SK-N-SH (cell line): ENCODE measurements at regions not wholly inside any gene's neighbourhood (a gene's known extent, or its start where the extent isn't known, plus 50 kb on each side); places are given as distances from the start of the nearest gene placed in this dataset.

Source experiments
- CTCF ChIA-PET: fragments of 300-600, 350-600 bp; formaldehyde crosslinking; extraction: SDS; loops from one replicate; lab custom pipeline; 2021; lab: Yijun Ruan, JAX
- POLR2A ChIA-PET: fragments of 350-600 bp; sonication (Branson Sonifier 250); formaldehyde crosslinking; extraction: SDS; loops from one replicate; lab custom pipeline; 2020; ENCODE audit warnings: antibody characterized with exemption, inconsistent platforms; lab: Yijun Ruan, JAX
- DNase-seq: peaks from one replicate; pipeline ENCODE4 v3.0.0; 2012
- H2AFZ ChIP-seq: fragments of 200-600 bp; sonication (generic); 2 replicates; pipeline ENCODE4 v1.8.1; 2016; ENCODE audit warnings: antibody characterized with exemption, mild to moderate bottlenecking, low read depth
- H3F3A ChIP-seq: fragments of 200-600 bp; sonication (generic); replicated peaks from 2 replicates; pipeline ENCODE3; 2016; ENCODE audit warnings: antibody characterized with exemption, mild to moderate bottlenecking; ENCODE audit not compliant: insufficient read depth
- H3K27ac ChIP-seq, 2 experiments: fragments of 200-500 bp in 1 of 2; fragments of 200-600 bp in 1 of 2; sonication (Bioruptor generic) in 1 of 2; sonication (generic), shearing (Covaris generic) in 1 of 2; 2 replicates each; pipeline versions ENCODE4 v1.5.1 to v1.6.1; 2014 to 2016; ENCODE audit warnings: low read depth in 2 of 2, inconsistent platforms in 1 of 2, low read length in 1 of 2, mild to moderate bottlenecking in 1 of 2, mixed read lengths in 1 of 2
- H3K27me3 ChIP-seq: fragments of 200-600 bp; sonication (generic), shearing (Covaris generic); 2 replicates; pipeline ENCODE4 v1.6.1; 2016; ENCODE audit warnings: mixed run types; ENCODE audit not compliant: insufficient read depth
- H3K36me3 ChIP-seq, 2 experiments: fragments of 200-500 bp in 1 of 2; fragments of 200-600 bp in 1 of 2; sonication (Bioruptor generic) in 1 of 2; sonication (generic) in 1 of 2; replicated peaks in 1 of 2; 2 replicates each; pipeline versions ENCODE3 to v1.5.1; 2014 to 2016; ENCODE audit warnings: low read length in 1 of 2, mild to moderate bottlenecking in 1 of 2; ENCODE audit not compliant: insufficient read depth in 2 of 2, control insufficient read depth in 1 of 2
- H3K4me1 ChIP-seq, 2 experiments: fragments of 200-500 bp in 1 of 2; fragments of 200-600 bp in 1 of 2; sonication (Bioruptor generic) in 1 of 2; sonication (generic), shearing (Covaris generic) in 1 of 2; 2 replicates each; pipeline versions ENCODE4 v1.5.1 to v1.6.1; 2014 to 2016; ENCODE audit warnings: low read depth in 1 of 2, low read length in 1 of 2, mixed run types in 1 of 2; ENCODE audit not compliant: insufficient read depth in 2 of 2, control insufficient read depth in 1 of 2
- H3K4me2 ChIP-seq: fragments of 200-600 bp; sonication (generic), shearing (Covaris generic); 2 replicates; pipeline ENCODE4 v1.6.1; 2017; ENCODE audit warnings: mixed run types
- H3K4me3 ChIP-seq, 2 experiments: fragments of 200-500 bp in 1 of 2; fragments of 200-600 bp in 1 of 2; sonication (Bioruptor generic) in 1 of 2; sonication (generic), shearing (Covaris generic) in 1 of 2; 2 replicates each; pipeline versions ENCODE4 v1.5.1 to v1.8.1; 2014 to 2016; ENCODE audit warnings: low read depth in 2 of 2, inconsistent platforms in 1 of 2, low read length in 1 of 2, mild to moderate bottlenecking in 1 of 2, mixed read lengths in 1 of 2, moderate library complexity in 1 of 2
- H3K79me2 ChIP-seq: fragments of 200-600 bp; sonication (generic); 2 replicates; pipeline ENCODE4 v1.8.1; 2017; ENCODE audit warnings: mild to moderate bottlenecking; ENCODE audit not compliant: insufficient read depth
- H3K9ac ChIP-seq: fragments of 200-600 bp; sonication (generic); 2 replicates; pipeline ENCODE4 v1.6.1; 2017; ENCODE audit warnings: mixed run types
- H3K9me2 ChIP-seq: fragments of 200-600 bp; sonication (generic); 2 replicates; pipeline ENCODE4 v1.6.1; 2017; ENCODE audit warnings: mixed run types
- H3K9me3 ChIP-seq: fragments of 200-600 bp; sonication (generic); 2 replicates; pipeline ENCODE4 v1.6.1; 2017; ENCODE audit warnings: mixed run types, mild to moderate bottlenecking, moderate library complexity
- H4K20me1 ChIP-seq: fragments of 200-600 bp; sonication (generic); 2 replicates; pipeline ENCODE4 v1.6.1; 2017; ENCODE audit warnings: mild to moderate bottlenecking, mixed run types; ENCODE audit not compliant: insufficient read depth
- CHD2 ChIP-seq: fragments of 150-350 bp; IDR thresholded peaks from 2 replicates; pipeline ENCODE4 v1.6.1; 2018; ENCODE audit warnings: low read length; ENCODE audit not compliant: partially characterized antibody
- CTCF ChIP-seq: fragments of 200-600 bp; sonication (generic); IDR thresholded peaks from 2 replicates; pipeline ENCODE4 v1.6.1; 2017; ENCODE audit warnings: antibody characterized with exemption, mild to moderate bottlenecking, moderate library complexity
- EP300 ChIP-seq, 2 experiments: IDR thresholded peaks; 2 replicates each; pipeline versions ENCODE4 v1.4.0 to v1.6.1; 2012; ENCODE audit warnings: borderline replicate concordance in 1 of 2, low read depth in 1 of 2, low read length in 1 of 2
- FOXM1 ChIP-seq: IDR thresholded peaks from 2 replicates; pipeline ENCODE4 v1.4.0; 2012; ENCODE audit warnings: low read depth, mild to moderate bottlenecking
- GATA2 ChIP-seq: sonication (generic); formaldehyde crosslinking; IDR thresholded peaks from 2 replicates; pipeline ENCODE4 v1.5.0; 2020; ENCODE audit warnings: mild to moderate bottlenecking, missing genetic modification reagents
- MAX ChIP-seq: IDR thresholded peaks from 2 replicates; pipeline ENCODE4 v1.4.0; 2012; ENCODE audit warnings: low read depth
- PBX3 ChIP-seq: IDR thresholded peaks from 2 replicates; pipeline ENCODE4; 2012
- RAD21 ChIP-seq: IDR thresholded peaks from 2 replicates; pipeline ENCODE4 v1.6.1; 2012; ENCODE audit warnings: mild to moderate bottlenecking, low read length
- RCOR1 ChIP-seq: fragments of 150-350 bp; IDR thresholded peaks from 2 replicates; pipeline ENCODE4 v1.6.1; 2017; ENCODE audit warnings: antibody characterized with exemption, low read length
- REST ChIP-seq: IDR thresholded peaks from 2 replicates; pipeline ENCODE4 v1.6.1; 2012; ENCODE audit warnings: mild to moderate bottlenecking, low read depth, low read length, moderate library complexity
- RFX5 ChIP-seq: IDR thresholded peaks from 2 replicates; pipeline ENCODE4 v1.6.1; 2012; ENCODE audit warnings: mild to moderate bottlenecking, improper control_type of control experiment, low read length
- RXRA ChIP-seq: IDR thresholded peaks from 2 replicates; pipeline ENCODE4 v1.4.0; 2012; ENCODE audit warnings: low read depth, mild to moderate bottlenecking, borderline replicate concordance
- SMC3 ChIP-seq: IDR thresholded peaks from 2 replicates; pipeline ENCODE4 v1.6.1; 2012; ENCODE audit warnings: low read depth, low read length, improper control_type of control experiment
- TCF12 ChIP-seq: IDR thresholded peaks from 2 replicates; pipeline ENCODE4 v1.4.0; 2012
- TEAD4 ChIP-seq: IDR thresholded peaks from 2 replicates; pipeline ENCODE4 v1.4.0; 2012; ENCODE audit warnings: mild to moderate bottlenecking, borderline replicate concordance; ENCODE audit not compliant: insufficient read depth
- USF1 ChIP-seq: IDR thresholded peaks from 2 replicates; pipeline ENCODE4 v1.4.0; 2012; ENCODE audit warnings: low read depth, borderline replicate concordance
- WGBS: methylation state at CpG from one replicate; pipeline ENCODE4 v1.1.6; 2017; ENCODE audit warnings: low lambda C conversion rate; 5-methylcytosine and 5-hydroxymethylcytosine counted together

- TF ChIP-seq MAX (no peak), PBX3 (no peak), SMC3 (no peak)
Measured at GRCh38 chr7:13834328-13834761, 155.1 kb downstream of the ETV1 start (continued).

- Histone ChIP-seq H3K9me2 (no peaks in the 10 kb centered on the region), H3K9ac (no peak overlapping the region), H3K27ac (no peak overlapping the region), H3K4me1 (peaks cover 0 to 10% of the 10 kb centered on the region in 2 experiments; a peak in 3 of 4 replicates), H3K9me3 (no peaks in the 10 kb centered on the region), H3K4me3 (no peak overlapping the region), H4K20me1 (no peaks in the 10 kb centered on the region), H3K27me3 (no peaks in the 10 kb centered on the region), H2AFZ (no peak overlapping the region), H3F3A (no peaks in the 10 kb centered on the region), H3K79me2 (no peaks in the 10 kb centered on the region), H3K36me3 (no peaks in the 10 kb centered on the region), H3K4me2 (no peak overlapping the region)
- no peak for DNase-seq
- CTCF ChIA-PET = interaction anchor here (1.1 kb wide), 2 partner anchors 13 to 557 kb away, joined by 3 read pairs; no protein-coding TSS in a partner anchor
- no peak for TF ChIP-seq FOXM1
- TF ChIP-seq TCF12 = no peak
- TF ChIP-seq RAD21 = no peak
- no peak for TF ChIP-seq TEAD4
- no peak for TF ChIP-seq USF1
- TF ChIP-seq GATA2 (CRISPR knock-in tag) = no peak
- TF ChIP-seq CTCF = no peak
- no peak for TF ChIP-seq RCOR1
- TF ChIP-seq CHD2 = no peak
- TF ChIP-seq REST = no peak
- no peak for TF ChIP-seq RFX5
- TF ChIP-seq RXRA = no peak
- no peak for TF ChIP-seq EP300 (IDR thresholded peaks at IDR 0.05; ENCODE audit: borderline replicate concordance in 1 of 2, low read depth in 1 of 2, low read length in 1 of 2)
- WGBS = 91% methylated on average over 2 of the region's 2 CpGs
- POLR2A ChIA-PET = no interaction called here
Measured at GRCh38 chr7:13835442-13835841, 154.0 kb downstream of the ETV1 start.
